Skeletal muscle satellite cell (primary cell): ENCODE measurements at regions not wholly inside any gene's neighbourhood (a gene's known extent, or its start where the extent isn't known, plus 50 kb on each side); places are given as distances from the start of the nearest gene placed in this dataset.
"Not testable (repeated sequence)": the region's sequence is repeated elsewhere in the genome, so short reads cannot be mapped to it uniquely, and the experiment has no call there.

Source experiments
- H3K27me3 ChIP-seq: 2 replicates; pipeline ENCODE4 v1.7.0; 2013; ENCODE audit warnings: low read length; ENCODE audit not compliant: control insufficient read depth, insufficient read depth
- H3K36me3 ChIP-seq: 2 replicates; pipeline ENCODE4 v1.7.0; 2013; ENCODE audit warnings: mild to moderate bottlenecking, control low read depth, low read length; ENCODE audit not compliant: insufficient read depth
- H3K4me1 ChIP-seq: 2 replicates; pipeline ENCODE4 v1.7.0; 2013; ENCODE audit warnings: low read length; ENCODE audit not compliant: control insufficient read depth, insufficient read depth
- H3K4me2 ChIP-seq: 2 replicates; pipeline ENCODE4 v1.7.0; 2013; ENCODE audit warnings: mild to moderate bottlenecking, low read length
- H3K4me3 ChIP-seq: 2 replicates; pipeline ENCODE4 v1.7.0; 2013; ENCODE audit warnings: low read length
- H3K9ac ChIP-seq: 2 replicates; pipeline ENCODE4 v1.7.0; 2013; ENCODE audit warnings: mild to moderate bottlenecking, low read depth, low read length, moderate library complexity
- H3K9me3 ChIP-seq: replicated peaks from 2 replicates; pipeline ENCODE4 v1.7.0; 2013; ENCODE audit warnings: mild to moderate bottlenecking, control low read depth, low read length

GRCh38 chr13:111665691-111666095 lies 345.3 kb downstream of the TEX29 start:
- H3K36me3 ChIP-seq: no peaks in the 10 kb centered on the region

DNA sequence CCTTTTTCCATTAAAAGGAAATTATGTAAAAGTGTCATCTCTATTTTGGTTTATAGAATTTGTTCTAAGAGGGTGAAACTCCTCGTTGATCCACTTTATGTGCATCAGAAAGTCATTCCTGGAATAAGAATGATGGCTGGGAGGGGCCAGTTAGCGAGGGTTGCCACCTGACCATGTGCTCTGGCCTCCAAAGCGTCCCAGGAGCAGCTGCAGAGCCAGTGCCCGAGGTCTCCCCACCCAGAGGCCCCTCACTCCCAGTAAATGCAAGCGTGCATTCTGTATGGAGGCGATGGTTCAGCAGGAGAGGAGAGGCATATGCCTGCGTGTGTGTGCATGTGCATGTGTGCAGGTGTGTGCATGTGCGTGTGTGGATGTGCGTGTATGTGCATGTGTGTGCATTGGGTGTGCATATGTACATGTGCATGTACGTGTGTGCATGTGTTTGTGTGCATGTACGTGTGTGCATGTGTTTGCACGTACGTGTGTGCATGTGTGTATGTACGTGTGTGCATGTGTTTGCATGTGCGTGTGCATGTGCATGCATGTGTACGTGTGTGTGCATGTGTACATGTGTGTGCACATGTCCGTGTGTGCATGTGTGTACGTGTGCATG lies 345.8 kb downstream of the TEX29 start:
- no peaks in the 10 kb centered on the region for H3K4me1 ChIP-seq
- H3K27me3 ChIP-seq: no peaks in the 10 kb centered on the region
- H3K36me3 ChIP-seq: no peaks in the 10 kb centered on the region
- H3K9me3 ChIP-seq: peaks cover 17% of the 10 kb centered on the region
- no peak overlapping the region for H3K9ac ChIP-seq
- H3K4me3 ChIP-seq: no peak overlapping the region
- no peak overlapping the region for H3K4me2 ChIP-seq

More at GRCh38 chr13:111665691-111666095, 345.3 kb downstream of the TEX29 start:
- H3K4me2 ChIP-seq: no peak overlapping the region
- H3K9me3 ChIP-seq: peaks cover 17% of the 10 kb centered on the region
- H3K27me3 ChIP-seq: no peaks in the 10 kb centered on the region
- H3K9ac ChIP-seq: no peak overlapping the region
- H3K4me1 ChIP-seq: no peaks in the 10 kb centered on the region
- H3K4me3 ChIP-seq: no peak overlapping the region

GRCh38 chr13:111667757-111668156 lies 347.3 kb downstream of the TEX29 start:
- Histone ChIP-seq H3K36me3 (no peaks in the 10 kb centered on the region), H3K9ac (no peak overlapping the region), H3K4me3 (no peak overlapping the region), H3K9me3 (peaks cover 6% of the 10 kb centered on the region), H3K4me1 (no peaks in the 10 kb centered on the region), H3K27me3 (no peaks in the 10 kb centered on the region), H3K4me2 (no peak overlapping the region)

- Histone ChIP-seq H3K4me2 (no peak overlapping the region), H3K9ac (no peak overlapping the region), H3K4me1 (no peaks in the 10 kb centered on the region), H3K27me3 (no peaks in the 10 kb centered on the region), H3K4me3 (no peak overlapping the region), H3K9me3 (peaks cover 6% of the 10 kb centered on the region), H3K36me3 (no peaks in the 10 kb centered on the region)
These were observed 348.0 kb downstream of the TEX29 start for GRCh38 chr13:111668451-111668850.

GRCh38 chr13:111672198-111672597 lies 351.8 kb downstream of the TEX29 start:
- not testable (repeated sequence) for H3K9me3 ChIP-seq, H3K4me1 ChIP-seq, H3K36me3 ChIP-seq, H3K4me2 ChIP-seq, H3K9ac ChIP-seq, H3K4me3 ChIP-seq, H3K27me3 ChIP-seq

DNA sequence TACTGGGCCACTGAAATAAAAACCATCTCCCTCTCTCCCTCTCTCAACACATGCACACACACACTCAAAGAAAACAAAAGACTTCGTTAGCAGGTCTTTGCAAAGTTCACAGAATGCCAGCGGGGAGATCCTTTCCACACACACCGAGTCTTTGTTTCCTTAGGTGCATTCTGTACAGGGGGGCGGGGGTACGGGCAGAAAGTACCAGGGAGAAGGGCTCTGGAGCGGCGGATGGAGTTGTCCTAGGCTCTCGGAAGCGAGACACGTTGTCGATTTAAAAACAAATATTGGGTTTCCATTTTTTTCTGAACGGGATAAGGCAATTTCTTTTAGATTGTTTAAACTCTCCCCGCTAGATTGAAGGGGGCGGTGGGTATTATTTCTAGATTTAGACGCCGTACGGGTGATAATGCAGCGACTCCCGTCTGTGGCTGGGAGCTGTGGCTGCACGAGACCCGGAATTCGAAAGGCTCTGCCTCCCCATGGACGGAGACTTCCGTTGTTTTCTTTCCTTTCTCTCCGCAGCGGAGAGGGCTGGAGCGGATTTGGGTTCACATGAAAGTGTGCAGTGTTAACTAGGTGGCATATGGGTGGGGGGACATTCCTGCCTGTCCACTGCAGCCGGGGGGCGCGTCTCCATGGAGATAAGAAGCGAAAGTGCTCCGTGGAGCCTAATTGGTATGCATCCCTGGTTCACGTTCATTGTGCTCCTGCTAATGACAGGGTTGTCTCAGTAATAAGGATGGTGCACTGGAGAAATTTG lies 357.9 kb downstream of the TEX29 start:
- H3K9ac ChIP-seq, H3K4me3 ChIP-seq, H3K4me1 ChIP-seq, H3K9me3 ChIP-seq, H3K4me2 ChIP-seq, H3K36me3 ChIP-seq, H3K27me3 ChIP-seq: not testable (repeated sequence)

DNA sequence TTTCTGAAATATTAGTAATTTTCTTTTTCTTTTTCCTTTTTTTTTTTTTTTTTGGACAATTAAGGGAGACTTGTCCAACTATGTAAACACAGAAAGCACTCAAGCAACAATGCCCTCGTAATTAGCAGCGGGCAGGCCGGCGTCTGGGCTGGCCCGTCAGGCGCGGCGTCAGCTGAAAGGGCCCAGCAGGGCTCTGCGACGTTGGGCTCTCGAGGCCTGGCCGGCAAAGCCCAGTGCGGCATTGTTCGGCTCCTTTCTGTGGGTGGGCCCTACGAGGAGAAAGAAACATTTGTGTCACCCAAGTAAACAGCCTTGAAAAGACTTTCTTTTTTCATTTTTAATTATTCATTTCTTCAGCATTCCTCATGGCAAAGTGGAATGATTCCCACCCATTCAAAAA lies 359.2 kb downstream of the TEX29 start:
- not testable (repeated sequence) for H3K9me3 ChIP-seq, H3K4me1 ChIP-seq, H3K9ac ChIP-seq, H3K4me2 ChIP-seq, H3K27me3 ChIP-seq, H3K4me3 ChIP-seq, H3K36me3 ChIP-seq

DNA sequence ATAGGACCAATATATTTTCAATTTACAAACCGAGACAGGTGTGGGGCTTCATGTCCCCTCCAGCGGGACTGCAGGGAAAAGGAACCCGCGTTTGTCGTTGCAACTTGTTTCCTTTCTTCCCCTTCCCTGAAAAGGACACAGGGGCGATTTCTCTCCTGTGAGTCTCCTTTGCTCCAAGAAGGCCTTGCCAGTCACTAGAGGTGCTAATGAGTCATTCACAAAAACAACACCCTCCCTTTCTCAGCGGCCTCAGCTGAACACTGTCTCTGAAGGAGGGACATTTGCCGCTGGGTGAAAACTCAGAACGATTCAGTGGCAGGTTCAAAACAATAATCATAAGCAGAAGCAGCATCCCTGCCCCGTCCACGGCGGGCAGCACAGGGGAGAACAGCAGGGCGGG lies 359.7 kb downstream of the TEX29 start:
- H3K9ac ChIP-seq, H3K36me3 ChIP-seq, H3K9me3 ChIP-seq, H3K27me3 ChIP-seq, H3K4me1 ChIP-seq, H3K4me2 ChIP-seq, H3K4me3 ChIP-seq: not testable (repeated sequence)

- H3K27me3 ChIP-seq, H3K4me3 ChIP-seq, H3K9ac ChIP-seq, H3K4me2 ChIP-seq, H3K36me3 ChIP-seq, H3K4me1 ChIP-seq, H3K9me3 ChIP-seq: not testable (repeated sequence)
These were observed 371.6 kb downstream of the TEX29 start for GRCh38 chr13:111692028-111692427.

GRCh38 chr13:111696121-111696520 lies 370.8 kb upstream of the SOX1 start:
- not testable (repeated sequence) for H3K4me2 ChIP-seq, H3K9ac ChIP-seq, H3K9me3 ChIP-seq, H3K27me3 ChIP-seq, H3K4me3 ChIP-seq, H3K4me1 ChIP-seq, H3K36me3 ChIP-seq

DNA sequence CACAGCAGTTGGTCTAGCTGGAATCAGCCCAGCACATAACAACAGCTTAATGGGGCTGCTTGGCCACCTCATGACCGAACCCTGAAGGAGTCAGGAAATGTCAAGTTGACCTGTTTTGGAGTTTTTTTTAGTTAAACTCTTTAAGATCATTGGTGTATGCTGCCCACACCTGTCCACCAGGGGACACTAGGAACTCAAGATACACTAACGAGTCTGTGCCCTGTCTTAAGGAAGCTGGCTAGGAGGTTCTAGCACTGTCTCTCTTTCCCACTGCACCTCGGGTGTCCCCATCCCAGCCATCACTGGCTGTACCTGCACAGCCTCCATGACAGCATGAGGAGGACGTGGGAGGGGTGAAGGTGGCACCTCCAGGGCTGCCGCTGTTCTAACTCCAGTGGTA lies 364.9 kb upstream of the SOX1 start:
- H3K9ac ChIP-seq, H3K4me2 ChIP-seq, H3K4me3 ChIP-seq, H3K9me3 ChIP-seq, H3K27me3 ChIP-seq, H3K36me3 ChIP-seq, H3K4me1 ChIP-seq: not testable (repeated sequence)
